NCI-H1694 (cell line): ENCODE measurements at regions not wholly inside any gene's neighbourhood (a gene's known extent, or its start where the extent isn't known, plus 50 kb on each side); places are given as distances from the start of the nearest gene placed in this dataset.

ENCODE experiments used
- DNase-seq: peaks from one replicate; lab custom pipeline; 2025; lab: John Stamatoyannopoulos, UW

DNA sequence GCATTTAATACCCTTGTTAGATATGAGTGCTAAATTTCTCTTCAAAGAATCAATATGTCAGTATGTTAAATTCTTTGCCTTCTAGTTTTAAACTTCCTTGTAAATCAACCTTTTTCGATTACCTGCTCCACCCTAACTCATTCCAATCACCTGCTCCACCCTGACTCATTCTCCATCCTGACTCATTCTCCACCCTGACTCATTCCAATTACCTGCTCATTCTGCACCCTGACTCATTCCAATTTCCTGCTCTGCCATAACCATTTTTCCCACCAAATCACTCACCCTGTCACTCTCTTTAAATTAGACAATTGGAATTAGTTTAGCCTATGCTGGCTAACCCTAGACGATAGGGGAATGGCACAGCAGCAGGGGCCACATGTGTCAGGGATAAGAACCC lies 519.5 kb upstream of the LRRC4C start:
- DNase-seq = no peak

DNA sequence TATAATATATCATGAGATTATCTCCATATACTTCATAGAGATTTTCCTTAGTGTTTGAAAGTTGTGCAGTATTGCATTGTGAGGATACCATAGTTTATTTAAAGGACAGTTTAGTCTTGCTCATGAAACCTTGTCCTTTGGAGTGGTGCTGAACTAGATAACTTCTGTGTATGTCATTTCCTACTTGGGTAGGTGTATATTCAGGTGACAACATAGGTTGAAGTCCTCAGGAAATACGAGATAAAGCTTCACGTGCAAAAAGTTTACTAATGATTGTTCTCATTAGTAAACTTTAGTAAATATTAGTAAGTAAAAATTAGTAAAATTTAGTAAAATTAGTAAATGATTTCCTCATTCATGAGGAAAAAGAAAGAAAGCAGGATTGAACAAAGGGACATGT lies 521.3 kb upstream of the LRRC4C start:
- no peak for DNase-seq

DNA sequence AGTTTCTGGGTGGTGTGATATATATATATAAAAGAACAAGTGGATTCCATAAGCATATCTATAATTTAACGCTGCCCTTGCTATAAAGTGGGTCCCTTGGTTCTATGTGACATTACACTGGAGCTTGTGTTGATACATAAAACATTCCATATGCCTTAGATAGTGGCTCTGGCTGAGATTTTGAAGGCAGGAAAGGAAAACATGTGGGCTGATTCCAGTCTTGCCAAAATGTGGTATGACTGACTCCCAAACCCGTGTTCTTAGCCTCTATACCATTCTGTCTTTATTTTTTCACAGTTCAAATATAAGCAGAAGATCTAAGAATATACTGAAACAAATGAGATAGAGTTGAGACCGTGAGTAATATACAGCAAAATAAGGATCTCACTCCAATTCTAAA lies 522.8 kb upstream of the LRRC4C start:
- no peak for DNase-seq

DNA sequence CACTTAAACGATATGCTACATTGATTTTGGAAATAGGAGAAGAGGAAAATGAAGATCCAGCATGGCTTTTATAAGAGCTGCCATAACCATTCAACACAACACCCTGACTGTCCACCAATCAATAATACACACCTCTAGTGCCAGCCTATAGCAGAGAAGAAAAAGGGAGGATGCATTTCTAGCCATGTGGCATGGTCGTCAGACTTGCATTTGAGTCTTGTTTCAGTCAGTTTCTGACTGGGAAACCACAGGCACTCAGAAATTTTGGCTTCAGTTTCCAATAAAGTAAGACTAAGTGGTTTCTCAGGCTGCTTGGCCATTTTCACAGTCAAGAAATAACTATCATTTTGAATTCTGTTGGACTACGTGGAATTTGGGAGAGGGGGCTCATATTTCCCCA lies 523.5 kb upstream of the LRRC4C start:
- DNase-seq = no peak

DNA sequence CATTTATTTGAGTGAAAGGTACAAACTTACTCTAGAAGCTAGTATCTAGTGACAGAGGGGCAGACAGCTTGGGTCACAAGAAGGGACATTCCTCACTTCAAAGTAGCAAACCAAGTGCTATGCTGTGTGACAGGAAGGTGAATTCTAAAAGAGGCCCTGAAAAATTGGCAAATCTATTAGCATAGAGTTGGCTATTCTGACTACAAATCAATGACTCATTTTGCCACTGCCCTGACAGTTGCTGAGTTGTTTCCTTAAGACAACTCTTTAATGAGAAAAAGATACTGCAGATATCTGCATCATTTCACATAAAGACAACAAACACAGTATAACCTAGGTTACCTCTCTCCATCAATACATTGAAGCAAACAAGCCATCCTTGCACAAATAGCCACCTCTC lies 524.0 kb upstream of the LRRC4C start:
- no peak for DNase-seq

DNA sequence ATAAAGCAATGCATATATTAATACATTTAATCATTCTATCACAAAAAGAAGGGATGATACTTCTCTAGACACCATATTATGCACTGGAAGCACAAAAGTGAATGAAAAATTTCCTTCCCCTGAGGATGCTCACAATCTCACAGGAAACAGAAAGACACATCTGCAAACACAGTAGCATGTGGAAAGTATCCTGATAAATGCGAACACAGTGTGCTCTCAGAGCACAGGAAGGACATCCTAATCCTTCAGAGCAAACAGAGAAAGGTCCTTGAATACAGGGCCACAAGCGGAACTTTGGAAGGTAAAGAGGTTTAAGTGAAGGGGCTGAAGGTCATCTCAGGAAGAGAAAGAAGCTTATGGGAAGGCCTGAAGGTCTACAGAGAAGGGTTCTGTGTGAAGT lies 524.6 kb upstream of the LRRC4C start:
- no peak for DNase-seq

DNA sequence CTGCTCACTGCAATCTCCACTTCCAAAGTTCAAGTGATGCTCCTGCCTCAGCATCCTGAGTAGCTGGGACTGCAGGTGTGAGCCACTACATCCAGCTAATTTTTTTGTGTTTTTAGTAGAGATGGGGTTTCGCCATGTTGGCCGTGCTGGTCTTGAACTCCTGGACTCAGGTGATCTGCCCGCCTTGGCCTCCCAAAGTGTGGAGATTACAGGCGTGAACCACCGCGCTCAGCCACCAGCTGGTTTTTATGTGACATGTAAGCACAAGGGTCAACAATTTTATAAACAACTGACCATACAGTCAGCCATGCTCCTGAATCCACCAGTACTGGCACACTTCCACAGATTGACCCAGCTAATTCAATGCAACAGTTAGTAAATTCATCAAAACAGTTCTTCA lies 526.3 kb upstream of the LRRC4C start:
- no peak for DNase-seq

DNA sequence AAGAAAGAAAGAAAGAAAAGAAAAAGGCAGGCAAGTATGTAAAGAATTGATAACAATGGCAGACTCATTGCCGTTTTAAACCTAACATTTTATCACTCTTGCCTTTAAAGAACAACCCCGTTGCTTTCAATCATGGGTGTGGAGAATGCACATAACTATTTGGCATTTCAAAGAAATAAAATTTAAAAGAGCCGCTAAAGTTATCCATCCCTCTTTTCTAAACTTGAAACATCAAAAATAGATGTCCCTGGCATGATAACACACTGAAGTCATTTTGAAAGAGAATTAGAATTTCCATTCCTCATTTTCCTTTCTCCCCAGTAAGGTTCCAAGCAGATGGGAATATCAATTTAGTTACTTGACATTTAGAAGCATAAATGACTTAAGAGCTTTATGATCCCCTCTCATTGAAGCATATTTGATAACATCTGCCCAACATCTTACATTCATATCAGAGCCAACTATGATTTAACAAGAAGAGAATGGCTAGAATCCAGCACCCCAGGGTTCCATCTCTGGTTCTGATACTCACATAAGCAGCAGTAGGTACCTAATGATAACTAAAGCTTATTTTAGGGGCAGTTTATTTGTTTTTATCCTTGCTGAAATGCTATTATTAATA lies 529.6 kb upstream of the LRRC4C start:
- no peak for DNase-seq

DNA sequence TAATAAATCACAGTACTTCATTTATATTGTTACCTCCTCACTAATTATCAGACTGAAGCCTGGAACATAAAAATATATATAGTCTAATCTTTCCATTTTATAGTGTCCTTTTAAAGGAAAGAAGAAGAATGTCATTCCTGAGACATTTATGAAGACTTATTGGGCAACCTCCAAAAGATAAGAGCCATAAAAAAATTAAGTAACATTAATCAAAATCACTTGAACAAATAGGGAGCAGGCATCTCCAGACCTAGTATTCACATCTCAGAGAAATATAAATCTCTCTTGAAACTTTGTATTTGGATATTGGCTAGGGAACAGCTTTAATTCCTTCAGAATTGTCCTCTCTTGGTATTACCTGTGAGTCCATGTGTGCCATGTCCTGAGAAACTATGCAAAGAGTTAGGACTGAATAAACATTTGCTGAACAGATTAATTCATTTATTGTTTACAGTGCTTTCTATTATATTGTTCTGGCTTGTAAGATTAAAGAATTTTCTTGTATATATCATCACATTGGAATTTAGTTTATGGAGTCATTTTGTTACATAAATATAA lies 530.5 kb upstream of the LRRC4C start:
- no peak for DNase-seq

DNA sequence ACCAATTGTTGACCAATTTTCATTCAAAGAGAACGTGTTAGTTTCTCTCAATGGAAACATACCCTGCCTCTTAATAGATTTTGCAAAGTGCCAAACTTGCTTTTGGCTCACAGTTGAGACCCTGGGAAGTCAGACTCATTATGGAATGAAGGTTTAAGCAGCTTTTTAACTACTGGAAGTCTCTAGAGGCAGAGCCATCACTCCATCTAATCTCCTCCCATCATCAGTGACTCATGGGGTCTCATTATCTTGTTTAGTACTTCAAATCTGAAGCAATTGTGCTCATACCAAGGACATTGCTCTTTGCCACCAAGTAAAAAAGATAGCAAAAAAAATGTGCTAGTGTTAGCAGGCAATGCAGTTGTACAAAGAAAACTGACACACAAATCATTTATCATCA lies 537.1 kb upstream of the LRRC4C start:
- no peak for DNase-seq

DNA sequence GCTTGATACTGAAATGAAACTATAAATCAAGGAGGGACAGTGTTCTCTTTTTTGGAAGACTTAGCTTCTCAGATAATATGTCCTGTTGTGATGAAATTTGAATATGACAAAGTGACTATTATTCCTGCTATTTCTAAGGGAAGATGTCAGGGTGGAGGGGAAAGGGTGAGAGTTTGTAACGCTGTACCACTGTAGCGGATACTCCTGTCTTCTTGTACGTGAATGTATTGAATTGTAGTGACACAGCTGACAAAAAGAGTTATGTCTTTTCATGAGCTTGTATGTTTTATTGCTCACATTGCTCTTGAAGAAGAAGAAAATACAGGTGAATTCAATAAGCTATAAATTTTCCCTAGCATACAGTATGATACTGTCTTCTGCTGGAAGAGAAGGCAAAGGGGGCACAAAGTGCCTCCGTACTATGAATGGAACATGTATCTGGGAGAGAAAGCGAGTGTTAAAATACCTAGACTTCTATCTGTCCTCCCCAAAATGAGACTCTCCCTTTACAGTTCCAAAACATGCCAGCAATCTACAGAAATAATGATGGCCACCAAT lies 538.5 kb upstream of the LRRC4C start:
- no peak for DNase-seq

DNA sequence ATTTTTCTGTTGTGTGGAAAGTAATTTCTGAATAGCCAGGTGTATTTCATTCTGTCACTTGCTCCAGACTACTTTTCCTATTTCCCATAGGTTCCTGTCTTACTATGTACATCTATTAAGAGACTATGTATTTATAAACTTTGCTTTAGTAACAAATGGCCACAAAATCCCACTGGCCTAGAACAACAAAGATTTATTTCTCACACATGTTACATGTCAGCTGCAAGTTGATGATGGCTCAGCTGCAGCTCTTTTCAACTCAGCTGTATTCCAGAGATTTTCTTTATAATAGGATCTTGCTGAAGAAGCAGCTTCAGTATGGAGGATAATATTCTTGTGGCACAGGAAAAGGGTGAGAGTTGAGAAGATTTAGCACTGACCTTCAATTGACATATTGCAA lies 539.6 kb upstream of the LRRC4C start:
- no peak for DNase-seq

DNA sequence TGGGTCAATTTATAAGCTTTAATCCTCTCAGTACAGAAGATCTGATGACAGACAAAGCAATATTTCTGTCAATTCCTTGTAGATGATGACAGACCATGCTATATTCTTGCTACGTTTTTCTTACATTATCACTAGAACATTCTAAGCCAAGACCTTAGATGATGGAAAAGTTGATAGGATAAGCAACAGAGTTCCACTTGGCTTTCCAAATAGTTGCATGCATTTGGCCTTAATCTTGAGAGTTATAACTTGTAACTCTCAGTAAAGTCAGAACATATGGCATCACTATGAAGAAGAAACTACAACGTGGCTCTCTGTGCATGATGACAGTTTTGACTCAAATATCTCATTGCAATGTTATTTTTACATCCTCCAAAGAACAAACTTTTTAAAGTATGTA lies 544.3 kb upstream of the LRRC4C start:
- DNase-seq = no peak

DNA sequence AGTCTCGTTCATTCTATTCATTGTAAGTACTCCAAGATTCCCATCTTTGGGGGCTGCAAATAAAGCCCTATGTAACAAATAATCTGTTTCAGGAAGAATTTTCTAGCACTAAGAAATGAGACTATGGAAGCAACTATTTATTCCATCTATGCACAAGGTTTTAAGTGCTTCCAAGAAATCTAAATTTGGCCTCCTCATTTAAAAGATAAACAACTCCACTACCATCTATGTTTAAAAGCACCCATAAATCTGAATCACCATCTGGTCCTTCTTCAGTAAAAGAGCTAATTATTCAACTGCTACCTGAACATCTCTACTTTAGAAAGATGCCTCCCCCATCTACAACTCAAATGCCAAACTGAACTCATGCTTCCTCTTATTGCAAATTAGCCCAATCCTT lies 547.3 kb upstream of the LRRC4C start:
- no peak for DNase-seq

DNA sequence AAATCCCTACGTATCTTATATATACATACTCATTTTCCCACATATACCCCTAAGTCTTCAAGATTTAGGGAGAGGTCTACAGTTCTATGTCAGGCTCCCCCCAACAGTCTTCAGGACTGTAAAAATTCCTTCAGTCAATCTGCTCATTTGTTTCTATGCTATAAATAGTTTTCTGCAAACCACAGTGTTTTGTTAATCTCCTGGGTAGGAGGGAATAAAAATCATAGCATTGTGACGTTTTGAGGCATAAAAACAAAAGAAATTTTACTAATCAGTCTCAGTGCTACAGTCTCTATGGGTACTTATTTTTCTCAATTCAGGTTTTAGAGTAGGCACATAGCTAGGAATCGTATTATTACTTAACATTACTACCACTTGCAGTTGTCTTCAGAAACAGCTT lies 552.8 kb upstream of the LRRC4C start:
- no peak for DNase-seq

DNA sequence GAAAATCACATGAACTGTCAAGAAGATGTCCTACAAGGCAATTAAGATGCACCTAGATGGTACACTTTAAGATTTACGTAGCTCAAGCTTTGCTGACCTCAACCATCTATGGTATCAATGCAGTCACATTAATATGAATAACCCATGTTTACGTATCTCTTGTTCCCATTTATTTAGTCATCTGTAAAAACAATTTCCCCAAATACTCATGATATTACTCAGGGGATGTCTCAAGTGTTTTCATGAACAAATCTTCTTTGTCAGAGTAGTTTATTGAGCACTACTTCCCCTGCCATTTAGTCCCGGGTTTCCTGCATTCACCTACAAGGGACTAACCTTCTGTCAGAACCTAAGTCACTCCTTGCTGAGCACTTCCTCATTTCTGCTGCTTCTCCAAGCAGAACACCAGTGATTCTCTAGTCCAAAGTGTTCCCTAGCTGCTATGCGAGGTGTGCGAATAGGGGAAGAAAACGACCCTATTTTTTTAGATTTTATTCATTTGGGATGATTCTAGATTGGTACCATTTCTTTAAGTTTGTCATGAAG lies 554.3 kb upstream of the LRRC4C start:
- no peak for DNase-seq

DNA sequence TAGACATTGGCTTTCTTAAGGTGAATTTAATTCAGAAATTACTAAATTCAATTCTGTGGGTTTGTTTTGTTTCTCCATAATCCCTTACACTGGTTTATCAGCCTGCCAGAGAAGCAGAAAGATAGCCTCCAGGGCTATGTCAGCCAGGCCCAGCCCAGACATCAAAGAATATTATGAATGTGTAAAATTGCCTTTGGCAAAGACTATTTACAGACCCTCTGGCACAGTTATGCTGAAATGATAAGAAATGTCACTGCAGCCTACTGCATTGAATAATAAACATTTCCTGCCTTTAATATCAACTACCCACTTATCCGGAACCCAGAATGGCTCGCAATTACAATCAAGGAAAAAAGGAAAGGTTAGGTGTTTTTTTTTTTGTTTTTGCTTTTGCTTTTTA lies 562.5 kb upstream of the LRRC4C start:
- DNase-seq = no peak

DNA sequence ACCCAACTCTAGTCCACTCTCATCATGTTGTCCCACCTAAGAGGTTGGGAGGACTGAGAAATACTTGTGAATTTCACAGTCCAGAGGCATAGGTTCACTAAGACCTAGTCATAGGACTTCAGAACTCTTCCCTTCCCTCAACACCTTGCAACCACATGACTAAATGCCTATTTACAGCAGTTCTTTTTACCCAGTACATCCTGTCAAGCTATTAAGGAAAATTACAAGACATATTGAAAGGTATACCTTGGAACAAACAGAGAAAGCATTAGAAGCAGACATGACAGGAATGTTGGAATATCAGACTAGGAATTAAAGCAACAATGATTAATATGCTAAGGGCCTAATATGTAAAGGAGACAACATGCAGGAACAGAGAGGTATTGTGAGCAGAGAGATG lies 563.8 kb upstream of the LRRC4C start:
- DNase-seq = no peak

DNA sequence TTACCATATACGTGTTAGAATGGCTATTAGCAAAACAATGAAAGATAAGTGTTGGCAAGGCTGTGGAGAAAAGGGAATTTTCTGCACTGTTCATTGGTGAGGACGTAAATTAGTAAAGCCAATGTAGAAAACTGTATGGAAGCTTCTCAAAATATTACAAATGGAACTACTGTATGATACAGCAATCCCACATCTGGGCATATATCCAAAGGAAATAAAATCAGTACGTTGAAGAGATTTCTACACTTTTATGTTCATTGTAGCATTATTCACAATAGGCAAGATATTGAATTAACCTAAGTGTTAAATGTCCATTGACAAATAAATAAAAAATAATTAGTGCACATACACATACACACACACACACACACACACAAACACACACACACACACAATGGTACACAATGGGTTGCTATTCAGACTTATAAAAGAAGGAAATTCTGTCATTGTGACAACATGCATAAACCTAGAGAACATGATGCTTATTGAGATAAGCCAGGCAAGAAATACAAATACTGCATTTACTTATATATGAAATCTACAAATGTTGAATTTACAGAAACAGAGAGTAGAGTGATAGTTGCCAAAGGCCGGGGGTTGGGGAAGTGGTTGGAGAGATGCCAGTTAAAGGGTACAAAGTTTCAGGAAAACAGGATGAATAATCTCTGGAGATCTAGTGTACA lies 565.8 kb upstream of the LRRC4C start:
- no peak for DNase-seq

DNA sequence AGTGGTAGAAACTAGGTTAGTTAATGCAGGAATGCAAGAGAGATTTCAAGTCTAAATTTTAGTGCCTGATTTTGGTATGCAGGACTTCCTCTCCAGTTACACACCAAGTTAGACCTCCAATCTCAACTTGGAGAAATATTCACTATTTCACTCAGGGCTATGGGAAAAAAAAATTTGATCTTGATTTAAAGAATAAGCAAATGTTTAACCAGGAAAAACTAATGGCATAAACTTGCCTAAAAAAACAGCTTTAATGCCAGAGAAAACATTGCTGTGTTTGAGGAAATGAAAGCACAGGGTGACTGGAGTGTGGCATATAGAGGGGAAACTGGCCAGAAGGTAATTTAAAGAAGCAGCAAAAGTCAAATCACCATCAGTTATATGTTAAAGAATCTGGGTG lies 575.4 kb upstream of the LRRC4C start:
- DNase-seq = no peak

DNA sequence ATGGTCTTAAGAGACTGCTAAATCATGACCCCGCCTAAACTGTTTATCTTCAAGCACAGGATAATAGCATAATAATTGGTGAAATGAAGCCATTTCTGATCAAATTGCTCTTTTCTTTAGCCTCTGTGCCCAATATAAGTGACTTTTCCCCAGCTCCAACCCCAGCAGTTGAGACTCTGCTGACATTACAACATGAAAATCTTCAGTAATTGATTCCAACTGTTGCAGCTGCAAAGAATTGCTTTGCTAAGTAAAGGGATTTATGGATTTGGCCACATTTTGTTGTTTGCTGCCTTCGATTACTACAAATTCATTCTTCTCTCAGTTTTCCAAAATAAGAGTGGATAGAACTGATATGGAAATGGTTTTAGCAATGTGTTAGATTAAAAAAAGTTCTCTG lies 576.7 kb upstream of the LRRC4C start:
- no peak for DNase-seq

DNA sequence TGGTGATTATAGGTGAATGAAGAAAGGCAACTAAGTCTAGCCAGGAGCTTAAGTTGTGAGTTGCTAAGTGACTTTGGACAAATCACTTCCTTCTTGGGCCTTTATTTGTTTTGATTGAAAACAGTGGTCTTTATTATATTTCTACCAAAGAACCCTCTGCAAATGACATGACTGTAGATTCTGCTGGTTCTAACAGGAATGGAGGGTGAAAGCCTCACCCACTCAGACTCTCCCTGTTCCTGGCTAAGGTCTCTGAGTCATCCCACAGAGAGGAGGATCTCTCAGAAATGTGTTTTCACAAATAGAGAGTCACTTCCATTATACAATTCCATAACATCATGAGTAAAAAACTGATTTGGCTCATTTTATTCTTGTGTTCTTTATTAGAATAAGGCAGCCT lies 583.9 kb upstream of the LRRC4C start:
- no peak for DNase-seq
